ENCODE measurements at regions not wholly inside any gene's neighbourhood (a gene's known extent, or its start where the extent isn't known, plus 50 kb on each side); places are given as distances from the start of the nearest gene placed in this dataset.
A peak's percentile ranks its signal among the peaks of the same experiment; 100 is the strongest.

GRCh38 chr5:110913221-110913620 lies 158.3 kb upstream of the TSLP start:
- ATAC-seq, result no peak
- no peak for DNase-seq
- intact Hi-C loops (cut with micrococcal nuclease), result no loop called here

- ATAC-seq (peak; percentile 88), DNase-seq (no peak)
- intact Hi-C loops (cut with micrococcal nuclease), result no loop called here
These were observed 155.0 kb upstream of the TSLP start for GRCh38 chr5:110916381-110917049.

- DNase-seq (no peak), ATAC-seq (peak; percentile 87)
- intact Hi-C loops (cut with micrococcal nuclease), result no loop called here
These were observed 154.2 kb upstream of the TSLP start for GRCh38 chr5:110917161-110917875.

- no peak for DNase-seq
- intact Hi-C loops (cut with micrococcal nuclease), result no loop called here
- ATAC-seq, result peak; percentile 59
These were observed 152.8 kb upstream of the TSLP start for GRCh38 chr5:110918683-110919082.

DNA sequence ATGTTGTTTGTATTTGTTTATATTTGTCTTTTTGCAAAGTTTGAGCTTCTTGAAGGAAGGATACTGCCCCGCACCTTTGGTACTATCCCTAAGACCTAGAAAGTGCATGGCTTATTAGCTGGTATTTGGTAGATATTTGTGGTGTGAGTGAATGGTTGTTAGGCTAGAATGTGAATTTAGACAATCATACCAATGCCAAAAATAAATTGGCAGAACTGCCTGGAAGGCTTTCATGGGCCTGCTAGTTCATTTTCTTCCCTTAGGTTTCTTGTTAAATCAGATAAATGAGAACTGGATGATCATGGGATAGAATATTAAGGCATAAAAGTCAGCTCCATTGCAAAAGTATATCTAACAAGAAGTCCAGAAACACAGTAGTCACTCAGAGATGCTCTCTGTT lies 147.5 kb upstream of the TSLP start:
- DNase-seq (no peak), ATAC-seq (no peak)
- intact Hi-C loops (cut with micrococcal nuclease), result no loop called here

GRCh38 chr5:110925398-110925797 lies 146.1 kb upstream of the TSLP start:
- no peak for DNase-seq
- intact Hi-C loops (cut with micrococcal nuclease), result no loop called here
- no peak for ATAC-seq

- intact Hi-C loops (cut with micrococcal nuclease), result no loop called here
- ATAC-seq (peak; percentile 83), DNase-seq (no peak)
These were observed 145.6 kb upstream of the TSLP start for GRCh38 chr5:110925916-110926315.

- ATAC-seq (no peak), DNase-seq (no peak)
- intact Hi-C loops (cut with micrococcal nuclease), result no loop called here
These were observed 138.6 kb upstream of the TSLP start for GRCh38 chr5:110932755-110933488.

GRCh38 chr5:110940136-110940535 lies 131.4 kb upstream of the TSLP start:
- DNase-seq (no peak), ATAC-seq (no peak)
- intact Hi-C loops (cut with micrococcal nuclease), result no loop called here

DNA sequence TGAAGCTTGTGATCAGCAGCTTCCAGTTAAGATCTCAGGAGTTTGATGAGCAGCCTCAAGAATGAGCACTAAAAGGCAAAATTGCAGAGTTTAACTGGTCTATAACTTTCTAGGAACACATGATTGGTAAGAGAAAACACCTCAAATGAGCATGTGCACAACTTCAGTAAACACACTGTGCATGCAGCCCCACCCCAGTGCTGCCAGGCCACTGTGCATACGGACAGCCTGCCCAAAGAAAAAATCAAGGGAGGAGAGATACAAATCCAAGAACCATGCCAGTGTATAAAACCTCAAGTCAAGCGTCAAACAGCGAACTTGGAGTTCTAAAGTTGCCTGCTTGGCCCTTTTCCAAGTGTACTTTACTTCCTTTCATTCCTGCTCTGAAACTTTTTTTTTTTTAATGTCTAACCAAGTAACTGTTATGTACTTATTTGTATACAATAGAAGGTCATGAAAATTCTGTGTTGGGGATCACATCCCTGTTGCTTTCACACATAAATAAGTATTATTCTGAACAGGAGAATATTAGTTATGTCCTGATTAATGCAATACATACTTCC lies 125.6 kb upstream of the TSLP start:
- intact Hi-C loops (cut with micrococcal nuclease), result no loop called here
- no peak for DNase-seq

DNA sequence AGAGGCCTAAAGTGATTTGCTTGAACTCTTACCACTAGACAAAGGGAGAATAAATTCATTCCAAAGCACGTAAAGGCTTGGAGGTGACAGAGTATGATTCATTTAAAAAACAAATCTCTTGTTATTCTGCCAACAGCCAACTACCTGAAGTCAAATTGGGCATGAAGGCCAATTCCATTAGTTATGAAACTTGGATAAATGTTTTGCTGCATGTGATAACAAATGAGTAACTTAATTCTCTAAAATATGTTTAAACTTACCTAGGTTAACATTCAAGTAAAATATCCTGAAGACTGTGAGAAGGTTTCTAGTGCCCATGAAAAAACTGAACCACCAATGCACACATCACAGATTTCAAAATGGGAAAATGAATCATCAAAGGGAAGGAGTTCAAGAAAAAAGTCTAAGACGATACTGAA lies 120.1 kb upstream of the TSLP start:
- ATAC-seq, result no peak
- intact Hi-C loops (cut with micrococcal nuclease), result no loop called here
- no peak for DNase-seq

More for the DNA sequence above, 125.6 kb upstream of the TSLP start:
- no peak for ATAC-seq

- ATAC-seq (no peak), DNase-seq (no peak)
- intact Hi-C loops (cut with micrococcal nuclease), result no loop called here
These were observed 115.1 kb upstream of the TSLP start for GRCh38 chr5:110956280-110956912.

DNA sequence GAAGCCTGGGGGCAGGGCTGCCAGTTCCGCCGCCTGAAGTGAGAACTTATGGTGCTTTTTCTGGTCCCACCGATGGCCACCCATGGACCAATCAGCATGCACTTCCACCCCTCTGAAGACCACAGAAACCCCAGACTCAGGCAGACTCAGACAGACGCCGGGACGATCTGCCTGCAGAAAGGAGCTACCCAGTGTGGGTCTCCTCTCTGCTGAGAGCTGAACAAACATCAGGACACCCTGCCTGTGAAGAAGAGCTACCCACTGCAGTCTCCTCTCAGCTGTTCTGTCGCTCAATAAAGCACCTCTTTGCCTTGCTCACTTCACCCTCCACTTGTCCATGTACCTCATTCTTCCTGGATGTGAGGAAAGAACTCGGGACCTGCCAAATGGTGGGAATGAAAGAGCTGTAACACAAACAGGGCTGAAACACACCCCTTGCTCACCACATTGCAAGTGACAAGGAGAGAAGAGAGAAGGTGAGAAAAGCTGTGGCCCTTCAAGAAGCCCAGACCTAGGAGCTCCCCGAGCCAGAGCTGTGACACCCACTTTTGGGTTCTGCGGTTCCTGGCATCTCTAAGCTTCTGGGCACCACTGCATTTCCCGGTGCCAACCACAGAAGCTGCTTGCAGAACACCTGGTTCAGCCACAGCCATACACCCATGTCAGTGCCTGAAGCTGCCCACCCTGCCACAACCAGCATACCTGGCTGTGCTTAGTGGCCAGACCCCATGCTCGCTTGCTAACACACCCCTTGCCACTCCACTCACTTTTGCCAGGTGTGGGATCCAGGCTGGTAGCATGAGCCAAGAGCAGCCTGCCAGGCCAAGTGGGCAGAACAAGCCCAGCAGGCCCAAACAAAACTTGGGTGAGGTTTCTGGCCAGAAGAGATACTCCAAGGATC lies 114.3 kb upstream of the TSLP start:
- ATAC-seq (no peak), DNase-seq (no peak)
- intact Hi-C loops (cut with micrococcal nuclease), result no loop called here

GRCh38 chr5:110957934-110958333 lies 113.6 kb upstream of the TSLP start:
- ATAC-seq, result no peak
- intact Hi-C loops (cut with micrococcal nuclease), result no loop called here
- no peak for DNase-seq

DNA sequence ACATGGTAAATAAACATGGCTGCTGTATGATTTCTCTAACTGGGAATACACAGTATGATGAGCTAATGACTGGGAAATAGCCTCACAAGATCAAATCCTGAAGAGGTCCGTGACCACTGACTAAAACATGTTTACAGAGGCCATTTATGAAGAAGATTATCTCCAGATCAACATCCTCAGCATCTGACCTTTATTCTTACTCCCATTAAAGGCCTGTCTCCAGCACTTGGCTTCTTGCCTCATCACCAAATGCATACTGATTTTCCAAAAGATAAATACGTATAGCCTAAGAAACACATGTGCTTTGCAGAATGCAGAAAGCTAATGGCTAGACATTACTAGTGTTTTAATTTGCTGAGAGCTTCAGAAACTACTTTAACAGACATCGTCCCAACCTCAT lies 108.0 kb upstream of the TSLP start:
- no peak for DNase-seq
- no peak for ATAC-seq
- intact Hi-C loops (cut with micrococcal nuclease), result no loop called here

DNA sequence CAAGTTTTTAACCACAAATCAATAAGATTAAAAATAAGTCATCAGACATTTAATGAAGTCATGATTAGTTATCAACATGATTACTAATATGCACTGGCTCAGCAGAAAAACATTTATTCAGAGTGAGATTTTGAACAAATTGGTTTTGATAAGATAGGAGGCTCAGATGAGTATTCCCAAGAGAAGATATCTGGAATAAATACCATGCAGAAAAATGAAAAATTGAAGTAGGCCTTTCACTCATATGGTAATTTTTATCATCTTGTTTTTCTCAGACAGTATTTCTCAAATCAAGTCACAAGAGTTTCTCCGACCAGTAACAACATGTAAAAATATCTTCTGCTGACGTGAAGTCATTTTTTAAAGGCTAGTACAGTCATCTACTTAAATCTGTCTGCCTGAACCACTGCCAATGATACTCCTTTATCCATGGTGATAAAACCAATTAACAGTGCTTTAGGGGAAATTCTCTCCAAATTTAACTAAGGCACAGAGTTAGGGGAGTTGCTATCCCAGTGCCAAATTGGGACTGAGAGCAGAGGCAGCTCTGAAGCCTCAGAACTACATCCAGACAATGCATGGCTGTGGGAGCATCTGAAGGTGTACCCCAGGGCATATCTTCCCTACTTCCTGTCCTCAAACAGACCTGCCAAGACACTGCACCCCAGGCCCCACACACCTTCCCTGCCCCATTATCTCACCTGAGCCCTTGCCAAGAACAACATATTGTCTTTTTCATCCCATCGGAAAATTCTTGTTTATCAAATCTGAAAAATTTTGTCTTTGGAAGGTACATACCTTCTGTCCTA lies 105.5 kb upstream of the TSLP start:
- DNase-seq (no peak), ATAC-seq (no peak)
- intact Hi-C loops (cut with micrococcal nuclease), result no loop called here

GRCh38 chr5:110968246-110969005 lies 103.1 kb upstream of the TSLP start:
- no peak for DNase-seq
- intact Hi-C loops (cut with micrococcal nuclease), result no loop called here
- no peak for ATAC-seq
